ENCODE measurements at regions not wholly inside any gene's neighbourhood (a gene's known extent, or its start where the extent isn't known, plus 50 kb on each side); places are given as distances from the start of the nearest gene placed in this dataset.
"Not testable (repeated sequence)": the region's sequence is repeated elsewhere in the genome, so short reads cannot be mapped to it uniquely, and the experiment has no call there.

GRCh38 chr15:38002883-38003477, 68.5 kb downstream of the TMCO5A start:
- ATAC-seq (no peak), DNase-seq (peak; percentile 30)

- DNase-seq = no peak
- no peak for ATAC-seq
These were observed 69.9 kb downstream of the TMCO5A start for GRCh38 chr15:38004218-38004861.

- no peak for ATAC-seq
- no peak for DNase-seq
These were observed 71.7 kb downstream of the TMCO5A start for GRCh38 chr15:38005953-38006808.

GRCh38 chr15:38010395-38010794, 76.0 kb downstream of the TMCO5A start:
- ATAC-seq (no peak), DNase-seq (no peak)

- ATAC-seq = no peak
- DNase-seq = no peak
These were observed 78.5 kb downstream of the TMCO5A start for GRCh38 chr15:38012894-38013293.

- no peak for DNase-seq
- no peak for ATAC-seq
These were observed 83.3 kb downstream of the TMCO5A start for GRCh38 chr15:38017721-38018120.

GRCh38 chr15:38019066-38019465, 84.6 kb downstream of the TMCO5A start:
- DNase-seq (no peak), ATAC-seq (no peak)

- no peak for ATAC-seq
These were observed 86.8 kb downstream of the TMCO5A start for GRCh38 chr15:38021259-38021658.

GRCh38 chr15:38024293-38025091, 90.1 kb downstream of the TMCO5A start:
- ATAC-seq (no peak), DNase-seq (no peak)

More at GRCh38 chr15:38021259-38021658, 86.8 kb downstream of the TMCO5A start:
- DNase-seq = no peak

GRCh38 chr15:38025656-38026055, 91.2 kb downstream of the TMCO5A start:
- not testable (repeated sequence) for ATAC-seq, DNase-seq

GRCh38 chr15:38028869-38029268, 94.4 kb downstream of the TMCO5A start:
- DNase-seq (no peak), ATAC-seq (no peak)

GRCh38 chr15:38029736-38030135, 95.3 kb downstream of the TMCO5A start:
- DNase-seq (no peak), ATAC-seq (no peak)

- ATAC-seq (no peak), DNase-seq (no peak)
These were observed 96.2 kb downstream of the TMCO5A start for GRCh38 chr15:38030609-38031008.

GRCh38 chr15:38035701-38036100, 101.3 kb downstream of the TMCO5A start:
- no peak for DNase-seq

GRCh38 chr15:38036790-38037338, 102.4 kb downstream of the TMCO5A start:
- ATAC-seq = no peak
- DNase-seq = no peak

More at GRCh38 chr15:38035701-38036100, 101.3 kb downstream of the TMCO5A start:
- no peak for ATAC-seq

- no peak for ATAC-seq
- DNase-seq = no peak
These were observed 104.4 kb downstream of the TMCO5A start for GRCh38 chr15:38038659-38039442.

- ATAC-seq = no peak
- no peak for DNase-seq
These were observed 106.2 kb downstream of the TMCO5A start for GRCh38 chr15:38040615-38041014.

- ATAC-seq (no peak), DNase-seq (no peak)
These were observed 107.1 kb downstream of the TMCO5A start for GRCh38 chr15:38041576-38041975.

GRCh38 chr15:38042211-38042610, 107.8 kb downstream of the TMCO5A start:
- DNase-seq = no peak
- no peak for ATAC-seq

GRCh38 chr15:38042707-38043445, 108.4 kb downstream of the TMCO5A start:
- ATAC-seq (no peak), DNase-seq (no peak)

Data from stimulated activated naive CD8-positive, alpha-beta T cell treated with anti-CD3 and anti-CD28 coated beads, Interleukin-15, Interleukin-2, amounts not matched to agents 100 U/mL and 50 U/mL, for 24 hours (primary cell).